ENCODE measurements at regions not wholly inside any gene's neighbourhood (a gene's known extent, or its start where the extent isn't known, plus 50 kb on each side); places are given as distances from the start of the nearest gene placed in this dataset.

- Histone ChIP-seq H3K4me3 (ENCODE audit: low read depth in 1 of 3, low read length in 3 of 3) (no peak overlapping the region), H3K9ac (ENCODE audit: low read depth in 1 of 2, low read length in 2 of 2) (no peak overlapping the region), H3K36me3 (ENCODE audit: control insufficient read depth in 4 of 4, insufficient read depth in 3 of 4, low read depth in 1 of 4, low read length in 3 of 4) (no peaks in the 10 kb centered on the region), H3K27ac (ENCODE audit: low read depth in 1 of 2, low read length in 2 of 2) (no peak overlapping the region), H3K9me3 (ENCODE audit: control insufficient read depth in 4 of 4, low read length in 3 of 4) (no peaks in the 10 kb centered on the region), H3K27me3 (ENCODE audit: control insufficient read depth in 4 of 4, insufficient read depth in 4 of 4, low read length in 3 of 4) (peaks cover 0 to 3% (median 0%) of the 10 kb centered on the region in 4 donors), H3K4me1 (ENCODE audit: control insufficient read depth in 4 of 4, insufficient read depth in 4 of 4, low read length in 3 of 4) (no peaks in the 10 kb centered on the region)
- WGBS, result 67% methylated on average over 1 of the region's 1 CpG
- DNase-seq (ENCODE audit: low spot score), result no peak
- TF ChIP-seq HNF4G (IDR thresholded peaks at IDR 0.05) (no peak), JUND (IDR thresholded peaks at IDR 0.05) (no peak), ZBTB33 (IDR thresholded peaks at IDR 0.05) (no peak), MAX (IDR thresholded peaks at IDR 0.05) (no peak)
These were observed 490.8 kb upstream of the PIK3C3 start for GRCh38 chr18:41464278-41464677.

GRCh38 chr18:41462946-41463345 is 492.1 kb upstream of the PIK3C3 start:
- TF ChIP-seq ZBTB33 (IDR thresholded peaks at IDR 0.05) (no peak), REST (IDR thresholded peaks at IDR 0.05) (no peak), EGR1 (IDR thresholded peaks at IDR 0.05; ENCODE audit: low read depth in 2 of 2) (no peak), TAF1 (conservative IDR thresholded peaks at IDR 0.05) (no peak), HNF4G (IDR thresholded peaks at IDR 0.05) (no peak), NR2F2 (IDR thresholded peaks at IDR 0.05) (no peak), SP1 (IDR thresholded peaks at IDR 0.05) (no peak), MAX (IDR thresholded peaks at IDR 0.05) (no peak), HNF4A (conservative IDR thresholded peaks at IDR 0.05) (no peak), JUND (IDR thresholded peaks at IDR 0.05) (no peak), RAD21 (IDR thresholded peaks at IDR 0.05) (no peak), YY1 (IDR thresholded peaks at IDR 0.05) (no peak)
- 57% methylated on average over 1 of the region's 1 CpG for WGBS

More at GRCh38 chr18:41462946-41463345, 492.1 kb upstream of the PIK3C3 start:
- H3K27me3 ChIP-seq (ENCODE audit: control insufficient read depth in 4 of 4, insufficient read depth in 4 of 4, low read length in 3 of 4), result no peaks in the 10 kb centered on the region
- H3K36me3 ChIP-seq (ENCODE audit: control insufficient read depth in 4 of 4, insufficient read depth in 3 of 4, low read depth in 1 of 4, low read length in 3 of 4), result no peaks in the 10 kb centered on the region
- H3K4me1 ChIP-seq (ENCODE audit: control insufficient read depth in 4 of 4, insufficient read depth in 4 of 4, low read length in 3 of 4), result no peaks in the 10 kb centered on the region
- DNase-seq (ENCODE audit: low spot score), result no peak
- H3K4me3 ChIP-seq (ENCODE audit: low read depth in 1 of 3, low read length in 3 of 3), result no peak overlapping the region
- H3K9me3 ChIP-seq (ENCODE audit: control insufficient read depth in 4 of 4, low read length in 3 of 4), result no peaks in the 10 kb centered on the region
- no peak overlapping the region for H3K27ac ChIP-seq (ENCODE audit: low read depth in 1 of 2, low read length in 2 of 2)
- H3K9ac ChIP-seq (ENCODE audit: low read depth in 1 of 2, low read length in 2 of 2), result no peak overlapping the region

Data from liver (tissue), 7 donors.